HepG2 (cell line): ENCODE measurements at regions not wholly inside any gene's neighbourhood (a gene's known extent, or its start where the extent isn't known, plus 50 kb on each side); places are given as distances from the start of the nearest gene placed in this dataset.

Experiments used
- ATAC-seq: fragments of 200-7000 bp; cut with Tn5 transposase; 3 replicates; pipeline ENCODE4 v1.9.1; 2020; ENCODE audit warnings: mild to moderate bottlenecking, moderate library complexity
- BruUV-seq: library from RNA; stranded (reverse); fragments of 400-500 nt; replicated peaks from 2 replicates; lab custom pipeline; 2021; lab: Mats Ljungman, UMichigan
- CTCF ChIA-PET: fragments of 300-600 bp; formaldehyde crosslinking; extraction: SDS; loops from one replicate; lab custom pipeline; 2021; ENCODE audit warnings: low total read pairs, inconsistent platforms, low intra/inter-chr PET ratio; lab: Yijun Ruan, JAX
- POLR2A ChIA-PET: fragments of 350-600 bp; sonication (Branson Sonifier 250); formaldehyde crosslinking; loops from one replicate; lab custom pipeline; 2020; ENCODE audit warnings: antibody characterized with exemption, inconsistent platforms; lab: Yijun Ruan, JAX
- DNase-seq: peaks from one replicate; pipeline ENCODE4 v3.0.0-alpha.2; 2015; ENCODE audit warnings: low spot score
- FAIRE-seq: peaks from 3 replicates; lab custom pipeline; 2011; peaks lifted over from hg19 to GRCh38; lab: Jason Lieb, UNC
- H2AFZ ChIP-seq: one replicate; pipeline ENCODE4 v1.6.1; 2011; ENCODE audit warnings: low read length, inconsistent platforms
- H3K27ac ChIP-seq: fragments of 300-600 bp; 3 replicates; pipeline ENCODE4 v1.8.0; 2011; ENCODE audit warnings: mixed run types, mild to moderate bottlenecking, mixed read lengths, low read length, inconsistent platforms; ENCODE audit not compliant: insufficient read depth; ENCODE audit errors: extremely low read length
- H3K27me3 ChIP-seq, 2 experiments: fragments of 200-600 bp in 1 of 2; 2 replicates in 1 of 2; 3 replicates in 1 of 2; pipeline versions ENCODE4 v1.6.0 to v1.8.0; 2011; ENCODE audit warnings: low read length in 2 of 2, mild to moderate bottlenecking in 2 of 2, moderate library complexity in 2 of 2, inconsistent platforms in 1 of 2; ENCODE audit not compliant: insufficient read depth in 2 of 2, control insufficient read depth in 1 of 2
- H3K36me3 ChIP-seq, 2 experiments: fragments of 200-600 bp in 1 of 2; replicated peaks in 1 of 2; 2 replicates in 1 of 2; 3 replicates in 1 of 2; pipeline versions ENCODE4 v1.5.1 to v1.8.0; 2011; ENCODE audit warnings: low read length in 2 of 2, inconsistent platforms in 1 of 2; ENCODE audit not compliant: insufficient read depth in 2 of 2, control insufficient read depth in 1 of 2
- H3K4me1 ChIP-seq: 2 replicates; pipeline ENCODE4 v1.5.1; 2012; ENCODE audit warnings: low read length, inconsistent platforms; ENCODE audit not compliant: insufficient read depth
- H3K4me2 ChIP-seq: 2 replicates; pipeline ENCODE4 v1.6.0; 2011; ENCODE audit warnings: low read depth, low read length, inconsistent platforms
- H3K4me3 ChIP-seq, 3 experiments: fragments of 200-600 bp in 1 of 3; sonication (generic), shearing (Covaris generic) in 1 of 3; replicated peaks in 1 of 3; 2 replicates each; pipeline ENCODE4 v1.5.1; 2011 to 2016; ENCODE audit warnings: low read length in 3 of 3, inconsistent platforms in 2 of 3, low read depth in 2 of 3, mild to moderate bottlenecking in 2 of 3, control low read depth in 1 of 3, mixed read lengths in 1 of 3; ENCODE audit not compliant: insufficient read depth in 1 of 3
- H3K79me2 ChIP-seq: one replicate; pipeline ENCODE4 v1.6.1; 2011; ENCODE audit warnings: low read length, inconsistent platforms; ENCODE audit not compliant: insufficient read depth
- H3K9ac ChIP-seq: 2 replicates; pipeline ENCODE4 v1.6.0; 2011; ENCODE audit warnings: mild to moderate bottlenecking, low read depth, low read length, inconsistent platforms; ENCODE audit not compliant: insufficient read depth
- H3K9me3 ChIP-seq: 2 replicates; pipeline ENCODE4 v1.5.1; 2012; ENCODE audit warnings: mild to moderate bottlenecking, low read length
- H4K20me1 ChIP-seq: 2 replicates; pipeline ENCODE4 v1.6.0; 2011; ENCODE audit warnings: inconsistent platforms, mild to moderate bottlenecking, low read length, moderate library complexity; ENCODE audit not compliant: insufficient read depth
- WGBS: methylation state at CpG from one replicate; pipeline ENCODE4 v1.1.6; 2017; ENCODE audit warnings: low lambda C conversion rate; 5-methylcytosine and 5-hydroxymethylcytosine counted together
- in situ Hi-C: cut with HindIII; loops from 2 replicates; pipeline ENCODE4 v1.10.0; 2017; ENCODE audit warnings: low pct_unique_long_range_greater_than_20kb; ENCODE audit not compliant: extremely low pct_ligation_motif_present
- intact Hi-C: fragments of 100-400 bp; cut with micrococcal nuclease; formaldehyde crosslinking; loops from one replicate; pipeline ENCODE4 v1.10.0; 2022; ENCODE audit not compliant: unreplicated experiment
- TF ChIP-seq, protein P1 (sequence below): sonication (generic); formaldehyde crosslinking; IDR thresholded peaks from 2 replicates; pipeline ENCODE4 v1.4.0; 2020; ENCODE audit warnings: missing genetic modification reagents, borderline replicate concordance
- TF ChIP-seq, protein P2 (sequence below): sonication (generic); formaldehyde crosslinking; IDR thresholded peaks from 2 replicates; pipeline ENCODE4 v1.5.0; 2020; ENCODE audit warnings: mild to moderate bottlenecking, missing genetic modification reagents, moderate library complexity

DNA sequence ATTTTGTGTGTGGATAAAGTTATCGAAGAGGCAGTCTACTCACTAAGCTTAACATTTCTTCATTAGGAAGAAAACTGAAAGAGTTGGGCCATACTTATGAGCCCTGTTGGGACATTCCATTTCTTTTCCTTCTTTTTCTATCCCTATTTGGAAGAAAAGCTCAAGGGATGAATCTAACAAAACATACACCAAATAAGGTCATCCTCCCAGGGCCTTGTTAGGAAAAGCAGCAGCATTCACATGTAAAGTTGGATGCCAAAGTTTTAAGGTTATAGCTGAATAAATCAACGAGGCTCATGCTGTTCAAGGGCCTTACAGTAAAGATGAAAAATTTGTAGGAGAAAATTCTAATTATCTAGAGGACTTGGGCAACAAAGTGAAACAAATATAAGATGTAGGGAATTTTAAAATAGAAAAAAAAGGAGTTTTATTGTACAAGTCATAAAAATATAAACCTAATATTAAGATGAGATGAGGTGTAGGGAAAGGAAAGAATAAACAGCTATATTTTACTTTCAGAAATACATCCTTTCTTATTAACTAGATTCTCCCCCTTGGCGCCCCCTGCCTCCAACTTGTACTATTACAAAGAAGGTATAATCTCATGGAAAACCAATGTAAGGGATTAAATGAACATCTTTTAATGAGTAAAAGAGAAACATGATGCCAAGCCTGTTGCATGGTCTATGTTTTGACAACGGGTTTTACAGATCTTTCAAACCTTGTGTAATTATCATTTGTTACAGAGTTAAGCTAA lies 160.4 kb downstream of the PCDH20 start:
- no peak overlapping the region for H3K9ac ChIP-seq
- in situ Hi-C loops (loop anchor here (10.0 kb wide), 1 partner anchor 620 kb away; no protein-coding TSS in a partner anchor), intact Hi-C loops (loop anchor here (10.0 kb wide), 2 partner anchors 600 to 630 kb away; no protein-coding TSS in a partner anchor)
- no peaks in the 10 kb centered on the region for H4K20me1 ChIP-seq
- H3K27ac ChIP-seq, result no peak overlapping the region
- POLR2A ChIA-PET, result no interaction called here
- H3K4me1 ChIP-seq, result no peaks in the 10 kb centered on the region
- no peaks in the 10 kb centered on the region; a peak in 1 of 5 replicates for H3K27me3 ChIP-seq
- no peak overlapping the region for H2AFZ ChIP-seq
- H3K36me3 ChIP-seq, result no peaks in the 10 kb centered on the region
- no peaks in the 10 kb centered on the region for H3K9me3 ChIP-seq
- no peak overlapping the region for H3K4me2 ChIP-seq
- 16% methylated on average over 4 of the region's 4 CpGs for WGBS
- DNase-seq (peak; percentile 3), FAIRE-seq (no peak), ATAC-seq (no peak)
- no TSS peak for BruUV-seq
- no peak overlapping the region for H3K4me3 ChIP-seq
- TF ChIP-seq, protein P1, sequence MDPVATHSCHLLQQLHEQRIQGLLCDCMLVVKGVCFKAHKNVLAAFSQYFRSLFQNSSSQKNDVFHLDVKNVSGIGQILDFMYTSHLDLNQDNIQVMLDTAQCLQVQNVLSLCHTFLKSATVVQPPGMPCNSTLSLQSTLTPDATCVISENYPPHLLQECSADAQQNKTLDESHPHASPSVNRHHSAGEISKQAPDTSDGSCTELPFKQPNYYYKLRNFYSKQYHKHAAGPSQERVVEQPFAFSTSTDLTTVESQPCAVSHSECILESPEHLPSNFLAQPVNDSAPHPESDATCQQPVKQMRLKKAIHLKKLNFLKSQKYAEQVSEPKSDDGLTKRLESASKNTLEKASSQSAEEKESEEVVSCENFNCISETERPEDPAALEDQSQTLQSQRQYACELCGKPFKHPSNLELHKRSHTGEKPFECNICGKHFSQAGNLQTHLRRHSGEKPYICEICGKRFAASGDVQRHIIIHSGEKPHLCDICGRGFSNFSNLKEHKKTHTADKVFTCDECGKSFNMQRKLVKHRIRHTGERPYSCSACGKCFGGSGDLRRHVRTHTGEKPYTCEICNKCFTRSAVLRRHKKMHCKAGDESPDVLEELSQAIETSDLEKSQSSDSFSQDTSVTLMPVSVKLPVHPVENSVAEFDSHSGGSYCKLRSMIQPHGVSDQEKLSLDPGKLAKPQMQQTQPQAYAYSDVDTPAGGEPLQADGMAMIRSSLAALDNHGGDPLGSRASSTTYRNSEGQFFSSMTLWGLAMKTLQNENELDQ, result no peak
- TF ChIP-seq, protein P2, sequence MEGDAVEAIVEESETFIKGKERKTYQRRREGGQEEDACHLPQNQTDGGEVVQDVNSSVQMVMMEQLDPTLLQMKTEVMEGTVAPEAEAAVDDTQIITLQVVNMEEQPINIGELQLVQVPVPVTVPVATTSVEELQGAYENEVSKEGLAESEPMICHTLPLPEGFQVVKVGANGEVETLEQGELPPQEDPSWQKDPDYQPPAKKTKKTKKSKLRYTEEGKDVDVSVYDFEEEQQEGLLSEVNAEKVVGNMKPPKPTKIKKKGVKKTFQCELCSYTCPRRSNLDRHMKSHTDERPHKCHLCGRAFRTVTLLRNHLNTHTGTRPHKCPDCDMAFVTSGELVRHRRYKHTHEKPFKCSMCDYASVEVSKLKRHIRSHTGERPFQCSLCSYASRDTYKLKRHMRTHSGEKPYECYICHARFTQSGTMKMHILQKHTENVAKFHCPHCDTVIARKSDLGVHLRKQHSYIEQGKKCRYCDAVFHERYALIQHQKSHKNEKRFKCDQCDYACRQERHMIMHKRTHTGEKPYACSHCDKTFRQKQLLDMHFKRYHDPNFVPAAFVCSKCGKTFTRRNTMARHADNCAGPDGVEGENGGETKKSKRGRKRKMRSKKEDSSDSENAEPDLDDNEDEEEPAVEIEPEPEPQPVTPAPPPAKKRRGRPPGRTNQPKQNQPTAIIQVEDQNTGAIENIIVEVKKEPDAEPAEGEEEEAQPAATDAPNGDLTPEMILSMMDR (CRISPR knock-in tag), result 0 out of 2 replicates have a peak, but pooled peaks have one; percentile 10
- CTCF ChIA-PET, result interaction anchor here (0.8 kb wide), 1 partner anchor 628 kb away, joined by 3 read pairs; no protein-coding TSS in a partner anchor
- H3K79me2 ChIP-seq, result no peaks in the 10 kb centered on the region
